Esophagus squamous epithelium (tissue), 5 donors: ENCODE measurements at regions not wholly inside any gene's neighbourhood (a gene's known extent, or its start where the extent isn't known, plus 50 kb on each side); places are given as distances from the start of the nearest gene placed in this dataset.
A peak's percentile ranks its signal among the peaks of the same experiment; 100 is the strongest.

Experiments
- DNase-seq: peaks from one replicate; lab custom pipeline; 2025; lab: John Stamatoyannopoulos, UW
- H3K27ac ChIP-seq, 4 donors: fragments of 200-600 bp; sonication (generic); one replicate each; pipeline ENCODE4 v1.5.1; 2016 to 2019; ENCODE audit warnings: mild to moderate bottlenecking in 1 of 4
- H3K27me3 ChIP-seq, 4 donors: fragments of 200-600 bp; sonication (generic); 1 replicate in 3 of 4; 2 replicates in 1 of 4; pipeline versions ENCODE4 v1.5.1 to v1.6.0; 2017 to 2021; ENCODE audit warnings: antibody characterized with exemption in 1 of 4
- H3K36me3 ChIP-seq, 3 donors: fragments of 200-600 bp; sonication (generic); one replicate each; pipeline ENCODE4 v1.5.1; 2016 to 2019
- H3K4me1 ChIP-seq, 3 donors: fragments of 200-600 bp; sonication (generic); one replicate each; pipeline ENCODE4 v1.5.1; 2017 to 2019
- H3K4me3 ChIP-seq, 4 donors: fragments of 200-600 bp; sonication (generic); 1 replicate in 3 of 4; 2 replicates in 1 of 4; pipeline ENCODE4 v1.5.1; 2016 to 2019; ENCODE audit warnings: mild to moderate bottlenecking in 2 of 4, moderate library complexity in 1 of 4
- H3K9me3 ChIP-seq, 3 donors: fragments of 200-600 bp; sonication (generic); one replicate each; pipeline ENCODE4 v1.5.1; 2016 to 2019
- POLR2A ChIP-seq, 4 donors: fragments of 450-650 bp; IDR thresholded peaks; one replicate each; pipeline ENCODE4 v1.6.1; 2017; ENCODE audit warnings: antibody characterized with exemption in 4 of 4, mild to moderate bottlenecking in 4 of 4, moderate library complexity in 3 of 4
- WGBS, 2 donors: methylation state at CpG; one replicate each; pipeline ENCODE4 v1.1.5; 2018; 5-methylcytosine and 5-hydroxymethylcytosine counted together
- intact Hi-C: fragments of 100-400 bp; cut with DNase I; formaldehyde crosslinking; loops from one replicate; pipeline ENCODE4 v1.15.0; 2022
- TF ChIP-seq, protein P1 (sequence below), 6 experiments: fragments of 450-650 bp in 4 of 6; fragments of 200-600 bp in 2 of 6; sonication (generic) in 2 of 6; IDR thresholded peaks; one replicate each; pipeline ENCODE4 v1.5.1; 2016 to 2019; ENCODE audit warnings: antibody characterized with exemption in 6 of 6, mild to moderate bottlenecking in 4 of 6, moderate library complexity in 4 of 6
- donor health status: DM: yes; HTN: yes; CAD: no.

DNA sequence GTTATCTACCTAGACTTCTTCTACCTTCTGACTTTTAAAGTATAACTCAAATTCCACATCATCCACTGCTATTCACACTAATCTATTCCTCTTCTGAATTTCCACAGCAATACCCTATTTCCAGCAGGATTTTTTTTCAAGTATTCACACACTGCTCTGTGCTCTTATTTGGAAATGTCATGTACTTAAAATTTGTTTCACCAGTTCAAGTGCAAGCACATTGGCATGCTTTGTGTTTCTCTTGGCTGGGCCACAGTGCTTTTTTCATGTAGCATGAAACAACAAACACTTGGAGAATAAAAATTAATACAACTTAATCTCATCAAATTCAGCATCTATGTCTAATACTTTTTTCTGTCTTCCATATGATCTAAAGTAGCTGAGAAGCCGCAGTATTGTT, 161.8 kb upstream of the PCDH18 start:
- DNase-seq, result no peak
- Histone ChIP-seq H3K27me3 (no peaks in the 10 kb centered on the region), H3K4me3 (no peak overlapping the region), H3K27ac (peak overlapping the region in 1 of 4 donors; percentile 30), H3K36me3 (no peaks in the 10 kb centered on the region), H3K4me1 (peaks cover 0 to 10% (median 3%) of the 10 kb centered on the region in 3 donors), H3K9me3 (no peaks in the 10 kb centered on the region)
- intact Hi-C loops, result no loop called here
- WGBS, 2 donors, result 14 to 55% methylated on average over 1 of the region's 1 CpG
- TF ChIP-seq POLR2A (IDR thresholded peaks at IDR 0.05), result no peak
- TF ChIP-seq, protein P1, sequence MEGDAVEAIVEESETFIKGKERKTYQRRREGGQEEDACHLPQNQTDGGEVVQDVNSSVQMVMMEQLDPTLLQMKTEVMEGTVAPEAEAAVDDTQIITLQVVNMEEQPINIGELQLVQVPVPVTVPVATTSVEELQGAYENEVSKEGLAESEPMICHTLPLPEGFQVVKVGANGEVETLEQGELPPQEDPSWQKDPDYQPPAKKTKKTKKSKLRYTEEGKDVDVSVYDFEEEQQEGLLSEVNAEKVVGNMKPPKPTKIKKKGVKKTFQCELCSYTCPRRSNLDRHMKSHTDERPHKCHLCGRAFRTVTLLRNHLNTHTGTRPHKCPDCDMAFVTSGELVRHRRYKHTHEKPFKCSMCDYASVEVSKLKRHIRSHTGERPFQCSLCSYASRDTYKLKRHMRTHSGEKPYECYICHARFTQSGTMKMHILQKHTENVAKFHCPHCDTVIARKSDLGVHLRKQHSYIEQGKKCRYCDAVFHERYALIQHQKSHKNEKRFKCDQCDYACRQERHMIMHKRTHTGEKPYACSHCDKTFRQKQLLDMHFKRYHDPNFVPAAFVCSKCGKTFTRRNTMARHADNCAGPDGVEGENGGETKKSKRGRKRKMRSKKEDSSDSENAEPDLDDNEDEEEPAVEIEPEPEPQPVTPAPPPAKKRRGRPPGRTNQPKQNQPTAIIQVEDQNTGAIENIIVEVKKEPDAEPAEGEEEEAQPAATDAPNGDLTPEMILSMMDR (IDR thresholded peaks at IDR 0.05), result no peak

DNA sequence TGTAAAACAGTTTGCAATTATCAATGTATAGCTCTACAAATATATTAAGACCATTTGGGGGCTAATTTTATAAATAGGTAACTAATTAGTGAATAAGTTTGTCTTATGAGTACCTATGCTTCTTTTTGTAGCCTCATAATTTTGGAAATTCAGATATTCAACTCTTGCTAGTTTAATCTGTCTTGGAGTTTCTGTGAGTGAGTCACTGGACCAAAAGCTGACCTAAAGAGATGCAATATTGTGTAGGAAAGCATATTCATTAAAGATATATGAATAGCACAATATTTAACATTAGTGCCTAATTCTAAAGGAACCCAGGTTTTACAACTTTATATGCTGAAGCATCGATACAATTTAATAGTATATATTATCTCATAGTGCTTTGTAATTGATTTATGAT, 161.3 kb upstream of the PCDH18 start:
- H3K4me3 ChIP-seq, result no peak overlapping the region
- H3K27ac ChIP-seq, result peak overlapping the region in 1 of 4 donors; percentile 30
- peaks cover 0 to 10% (median 3%) of the 10 kb centered on the region in 3 donors for H3K4me1 ChIP-seq
- no peak for TF ChIP-seq POLR2A (IDR thresholded peaks at IDR 0.05)
- TF ChIP-seq, protein P1 (IDR thresholded peaks at IDR 0.05), result no peak
- H3K27me3 ChIP-seq, result no peaks in the 10 kb centered on the region
- no peaks in the 10 kb centered on the region for H3K9me3 ChIP-seq
- no peaks in the 10 kb centered on the region for H3K36me3 ChIP-seq
- intact Hi-C loops, result no loop called here
- no peak for DNase-seq
- 67 to 78% methylated on average over 1 of the region's 1 CpG for WGBS, 2 donors

DNA sequence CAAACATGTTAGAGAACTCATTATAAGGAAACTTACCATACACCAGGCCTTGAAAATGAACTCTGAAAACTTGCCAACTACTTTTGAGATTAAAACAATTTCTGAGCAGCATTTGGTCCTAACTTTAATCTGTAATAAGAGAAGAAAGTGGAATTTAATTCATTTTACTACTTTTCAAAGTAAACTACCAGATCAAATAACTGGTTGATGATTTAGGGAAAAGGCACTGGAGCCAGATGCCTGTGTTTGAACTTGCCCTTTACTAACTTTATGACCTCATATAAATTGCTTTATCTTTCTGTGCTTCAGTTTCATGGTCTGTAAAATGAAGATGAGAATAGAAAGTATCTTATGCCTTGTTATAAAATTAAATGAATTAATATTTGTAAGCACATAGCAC, 159.9 kb upstream of the PCDH18 start:
- intact Hi-C loops, result no loop called here
- DNase-seq, result no peak
- H3K36me3 ChIP-seq, result no peaks in the 10 kb centered on the region
- peaks cover 0 to 10% (median 3%) of the 10 kb centered on the region in 3 donors for H3K4me1 ChIP-seq
- H3K4me3 ChIP-seq, result no peak overlapping the region
- no peaks in the 10 kb centered on the region for H3K27me3 ChIP-seq
- TF ChIP-seq, protein P1 (IDR thresholded peaks at IDR 0.05), result no peak
- TF ChIP-seq POLR2A (IDR thresholded peaks at IDR 0.05), result no peak
- H3K9me3 ChIP-seq, result no peaks in the 10 kb centered on the region
- no peak overlapping the region for H3K27ac ChIP-seq

DNA sequence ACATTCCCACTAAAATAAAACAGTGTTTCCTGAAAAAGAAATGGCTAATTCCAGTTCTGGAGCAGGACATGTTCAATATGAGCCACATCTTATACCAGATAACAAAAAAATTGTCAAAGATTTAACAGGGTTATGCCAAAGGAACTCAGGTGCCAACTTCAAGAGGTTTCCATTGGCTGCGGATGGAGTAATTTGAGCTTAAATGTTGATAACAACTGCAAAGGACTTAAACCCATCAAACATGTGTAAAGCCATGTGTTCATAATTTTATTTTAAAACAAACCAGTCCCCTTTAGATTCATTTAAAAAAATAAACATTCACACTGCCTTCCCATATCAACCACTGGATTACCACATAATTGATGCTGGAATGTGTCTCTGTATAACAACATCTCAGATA, 156.4 kb upstream of the PCDH18 start:
- TF ChIP-seq, protein P1 (IDR thresholded peaks at IDR 0.05), result no peak
- TF ChIP-seq POLR2A (IDR thresholded peaks at IDR 0.05), result no peak
- 90 to 92% methylated on average over 1 of the region's 1 CpG for WGBS, 2 donors
- intact Hi-C loops, result no loop called here
- no peak overlapping the region for H3K4me3 ChIP-seq
- DNase-seq, result no peak
- H3K27ac ChIP-seq, result no peak overlapping the region
- no peaks in the 10 kb centered on the region for H3K4me1 ChIP-seq
- H3K27me3 ChIP-seq, result no peaks in the 10 kb centered on the region
- no peaks in the 10 kb centered on the region for H3K9me3 ChIP-seq
- H3K36me3 ChIP-seq, result no peaks in the 10 kb centered on the region

DNA sequence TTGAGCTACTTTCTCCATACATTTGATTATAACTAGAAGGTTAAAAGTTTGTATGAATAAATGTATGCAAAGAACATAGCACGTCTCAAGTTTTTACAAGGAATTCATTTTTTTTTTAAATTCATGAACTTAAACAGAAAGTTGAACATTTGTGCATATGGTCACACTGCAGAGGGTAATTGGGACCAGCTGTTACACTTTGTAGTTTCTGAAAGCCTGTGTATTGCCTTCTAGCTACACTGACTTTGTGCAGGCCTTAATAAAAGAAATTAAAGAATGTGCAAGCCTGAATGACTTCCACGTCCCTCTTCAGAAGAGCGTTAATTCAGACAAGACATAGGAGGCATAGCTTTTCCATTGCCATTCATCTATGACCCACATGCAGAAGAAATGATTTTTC, 153.1 kb upstream of the PCDH18 start:
- intact Hi-C loops, result no loop called here
- TF ChIP-seq, protein P1 (IDR thresholded peaks at IDR 0.05), result no peak
- TF ChIP-seq POLR2A (IDR thresholded peaks at IDR 0.05), result no peak
- H3K27me3 ChIP-seq, result no peaks in the 10 kb centered on the region
- H3K4me1 ChIP-seq, result no peaks in the 10 kb centered on the region
- no peaks in the 10 kb centered on the region for H3K36me3 ChIP-seq
- no peak overlapping the region for H3K4me3 ChIP-seq
- no peak for DNase-seq
- H3K9me3 ChIP-seq, result no peaks in the 10 kb centered on the region
- WGBS, 2 donors, result 50 to 72% methylated on average over 3 of the region's 3 CpGs
- H3K27ac ChIP-seq, result no peak overlapping the region
